HG03060 (cell line): ENCODE measurements at regions not wholly inside any gene's neighbourhood (a gene's known extent, or its start where the extent isn't known, plus 50 kb on each side); places are given as distances from the start of the nearest gene placed in this dataset.

Experiments
- ATAC-seq: cut with Tn5 transposase; IDR thresholded peaks from one replicate; pipeline ENCODE4 v1.9.1; 2021; ENCODE audit warnings: low read depth, moderate number of reproducible peaks; ENCODE audit not compliant: unreplicated experiment

DNA sequence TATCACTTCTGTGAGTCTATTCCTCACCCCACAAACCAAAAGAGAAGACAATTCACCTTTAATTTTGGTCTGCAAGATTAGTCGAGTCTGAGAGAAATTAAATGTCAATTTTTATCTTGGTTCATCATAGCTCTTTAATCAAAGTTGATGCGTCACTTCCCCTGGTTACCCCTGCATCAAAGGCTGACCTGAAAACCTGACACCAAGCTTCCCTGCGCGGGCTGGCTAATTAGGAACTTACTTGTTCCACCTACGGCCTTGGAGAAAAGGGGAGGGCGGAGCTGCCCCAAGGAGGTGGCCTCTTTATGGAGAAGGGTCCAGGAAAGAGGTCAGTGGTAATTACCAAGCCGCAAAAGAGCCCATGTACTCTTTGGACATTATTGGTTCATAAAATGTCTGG, 218.4 kb downstream of the ARRDC4 start:
- ATAC-seq = no peak

- no peak for ATAC-seq
Measured at GRCh38 chr15:98187549-98187948, 227.0 kb downstream of the ARRDC4 start.

DNA sequence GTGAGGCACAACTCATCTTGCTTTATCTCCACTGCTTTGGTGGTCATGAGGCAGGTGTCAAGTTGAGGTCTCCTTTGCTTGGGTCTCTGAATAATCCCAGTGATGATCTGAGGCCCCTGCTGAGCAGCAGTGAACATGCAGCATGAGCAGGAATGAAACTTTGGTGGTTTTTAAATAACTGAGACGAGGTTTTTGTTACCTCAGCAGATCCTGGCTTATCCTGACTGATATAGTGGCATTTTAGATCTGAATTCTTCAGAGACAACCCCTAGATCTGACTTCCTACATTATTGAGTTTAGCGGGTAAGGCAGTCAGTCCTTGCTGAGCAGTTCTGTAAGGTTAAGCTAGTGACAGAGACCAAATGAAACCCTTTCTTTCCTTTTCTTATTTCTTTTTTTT, 230.4 kb downstream of the ARRDC4 start:
- ATAC-seq = no peak

- no peak for ATAC-seq
Measured at GRCh38 chr15:98195796-98196195, 235.3 kb downstream of the ARRDC4 start.

DNA sequence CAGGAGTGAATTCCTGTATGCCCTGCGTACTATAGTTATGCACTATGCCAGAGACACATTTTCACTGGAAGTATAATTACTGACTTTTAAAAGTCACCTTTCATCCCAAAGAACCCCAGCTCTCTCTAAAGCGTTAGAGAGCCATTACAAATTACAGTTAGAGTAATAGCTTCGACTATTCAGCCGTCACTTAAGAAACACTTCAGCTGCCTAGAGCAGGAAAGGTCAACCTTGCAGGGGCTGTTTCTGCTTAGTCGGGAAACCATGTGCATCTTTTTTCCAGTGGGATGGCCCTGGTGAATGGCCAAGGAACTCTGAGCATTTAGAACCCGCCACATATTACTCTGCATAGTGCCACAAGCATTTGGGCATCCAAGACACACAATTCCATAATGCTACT, 235.9 kb downstream of the ARRDC4 start:
- ATAC-seq = no peak

DNA sequence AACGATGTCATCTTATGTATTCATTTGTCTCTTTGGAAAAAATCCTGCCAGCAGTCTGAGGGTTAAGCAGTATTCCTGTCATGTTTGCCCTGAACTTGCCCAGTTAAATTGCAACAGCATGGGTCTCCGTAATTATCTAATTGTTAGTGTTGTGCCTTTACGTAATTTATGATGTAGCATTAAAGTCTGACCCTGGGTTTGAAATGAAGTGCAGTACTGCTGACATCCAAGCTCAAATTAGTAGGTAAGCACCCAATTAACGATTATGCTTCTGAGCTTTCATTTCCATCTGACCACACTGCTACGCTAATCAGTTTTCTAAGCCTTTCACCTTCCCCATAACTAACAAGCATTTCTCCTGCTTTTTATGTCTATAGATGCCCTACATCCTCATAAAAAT, 241.8 kb downstream of the ARRDC4 start:
- ATAC-seq = no peak

GRCh38 chr15:98203872-98204660, 243.6 kb downstream of the ARRDC4 start:
- no peak for ATAC-seq

- no peak for ATAC-seq
Measured at GRCh38 chr15:98207928-98208327, 247.4 kb downstream of the ARRDC4 start.

DNA sequence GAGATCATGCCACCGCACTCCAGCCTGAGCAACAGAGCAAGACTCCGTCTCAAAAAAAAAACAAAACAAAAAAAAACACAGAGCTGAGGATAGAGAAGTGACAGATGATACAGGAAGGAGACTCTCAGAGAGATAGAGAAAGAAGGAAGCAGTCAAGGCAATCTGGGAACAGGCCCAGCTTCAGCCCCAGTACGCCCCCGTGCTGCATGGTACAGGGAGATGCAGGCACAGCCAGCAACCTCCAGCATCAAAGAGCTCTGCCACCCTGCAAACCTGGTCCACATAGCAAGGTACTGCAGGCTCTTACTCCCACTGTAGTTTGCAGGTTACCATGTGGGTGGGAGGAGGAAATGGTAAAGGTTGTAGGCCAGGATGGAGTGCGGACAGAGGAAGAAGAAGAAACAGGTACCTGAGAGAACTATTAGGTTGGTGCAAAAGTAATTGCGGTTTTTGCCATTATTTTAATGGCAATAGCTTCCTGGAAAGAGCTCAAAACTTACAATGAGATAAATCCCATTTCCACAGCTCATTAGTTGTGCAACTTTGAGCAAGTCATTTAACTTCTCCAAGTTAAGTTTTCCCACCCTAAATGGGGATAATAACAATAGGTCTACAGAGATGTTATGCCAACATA, 253.0 kb downstream of the ARRDC4 start:
- ATAC-seq = no peak

- ATAC-seq = no peak
Measured at GRCh38 chr15:98216166-98216565, 255.7 kb downstream of the ARRDC4 start.

GRCh38 chr15:98217356-98217755, 256.9 kb downstream of the ARRDC4 start:
- ATAC-seq = no peak

DNA sequence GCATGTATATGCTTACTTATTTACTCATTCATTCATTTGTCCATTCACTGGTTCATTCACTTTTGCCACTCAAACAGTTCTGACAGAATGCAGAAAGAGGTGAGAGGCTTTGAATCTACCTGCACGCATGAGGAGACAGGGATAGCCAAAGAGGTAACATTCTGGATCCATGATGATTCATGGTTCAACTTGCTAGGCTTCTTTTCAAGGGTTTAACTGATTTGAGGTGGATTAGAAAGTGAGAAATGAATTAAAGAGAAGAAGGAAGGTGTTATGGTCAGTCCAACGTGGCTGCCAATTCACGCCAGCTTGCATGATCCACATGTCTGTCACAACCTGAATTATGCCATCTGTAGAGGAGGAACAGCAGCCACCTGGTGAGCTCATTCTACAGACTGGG, 260.6 kb downstream of the ARRDC4 start:
- no peak for ATAC-seq

DNA sequence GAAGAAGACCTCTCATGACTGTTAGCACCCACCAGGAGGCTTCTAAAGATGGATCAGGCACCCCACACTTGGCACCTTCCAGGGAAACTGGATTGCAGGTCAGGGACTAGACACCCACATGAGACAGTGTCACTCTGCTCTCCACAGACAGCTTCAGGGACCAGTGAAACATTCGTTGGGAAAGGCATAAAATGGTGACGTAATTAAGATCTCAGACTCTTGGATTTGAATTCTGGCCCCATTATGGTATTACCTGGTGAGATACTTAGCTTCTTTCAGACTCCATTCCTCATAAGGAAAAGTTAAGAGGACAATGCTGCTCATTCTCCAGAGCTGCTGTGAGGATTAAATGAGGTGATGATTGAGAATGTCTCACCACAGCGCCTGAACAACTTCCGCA, 261.1 kb downstream of the ARRDC4 start:
- ATAC-seq = no peak

DNA sequence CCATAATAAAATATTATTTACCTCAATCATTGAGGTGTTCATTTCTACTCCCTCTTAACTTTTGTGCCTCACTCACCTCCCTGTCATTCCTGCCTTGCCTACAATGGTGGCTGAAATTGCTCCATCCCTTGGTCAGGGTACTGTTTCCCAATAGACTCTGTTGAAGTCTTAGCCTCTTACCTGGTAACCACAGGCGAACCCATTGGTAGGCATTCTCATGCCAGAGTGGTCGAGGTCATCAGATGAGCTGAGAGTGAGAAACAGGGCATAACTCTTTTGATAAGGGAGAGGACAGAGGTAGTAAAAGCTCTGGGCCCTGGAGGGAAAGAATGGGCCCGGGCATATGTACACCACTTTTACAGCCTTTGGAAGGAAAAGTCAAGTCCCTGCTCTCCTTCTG, 265.6 kb downstream of the ARRDC4 start:
- no peak for ATAC-seq

DNA sequence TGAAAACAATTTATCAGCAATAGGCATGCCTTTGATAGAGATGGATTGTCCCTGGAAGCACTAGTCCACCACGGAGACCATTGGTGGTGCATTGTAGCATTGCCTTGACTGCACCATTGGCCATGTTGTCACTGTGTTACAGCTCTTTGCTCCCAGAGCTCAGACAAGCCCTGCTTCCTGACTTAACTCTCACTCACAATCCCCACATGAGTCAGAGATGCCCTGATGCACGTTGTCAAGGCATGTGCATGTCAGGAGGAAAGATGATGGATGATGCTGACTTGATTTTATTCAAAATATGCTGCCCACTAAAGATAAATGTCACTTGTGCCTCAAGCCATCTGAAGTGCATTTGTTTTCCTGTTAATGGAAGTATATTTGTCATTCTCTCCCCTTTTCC, 266.1 kb downstream of the ARRDC4 start:
- ATAC-seq = no peak

- no peak for ATAC-seq
Measured at GRCh38 chr15:98228846-98229245, 268.3 kb downstream of the ARRDC4 start.

- ATAC-seq = no peak
Measured at GRCh38 chr15:98230975-98231374, 270.5 kb downstream of the ARRDC4 start.

DNA sequence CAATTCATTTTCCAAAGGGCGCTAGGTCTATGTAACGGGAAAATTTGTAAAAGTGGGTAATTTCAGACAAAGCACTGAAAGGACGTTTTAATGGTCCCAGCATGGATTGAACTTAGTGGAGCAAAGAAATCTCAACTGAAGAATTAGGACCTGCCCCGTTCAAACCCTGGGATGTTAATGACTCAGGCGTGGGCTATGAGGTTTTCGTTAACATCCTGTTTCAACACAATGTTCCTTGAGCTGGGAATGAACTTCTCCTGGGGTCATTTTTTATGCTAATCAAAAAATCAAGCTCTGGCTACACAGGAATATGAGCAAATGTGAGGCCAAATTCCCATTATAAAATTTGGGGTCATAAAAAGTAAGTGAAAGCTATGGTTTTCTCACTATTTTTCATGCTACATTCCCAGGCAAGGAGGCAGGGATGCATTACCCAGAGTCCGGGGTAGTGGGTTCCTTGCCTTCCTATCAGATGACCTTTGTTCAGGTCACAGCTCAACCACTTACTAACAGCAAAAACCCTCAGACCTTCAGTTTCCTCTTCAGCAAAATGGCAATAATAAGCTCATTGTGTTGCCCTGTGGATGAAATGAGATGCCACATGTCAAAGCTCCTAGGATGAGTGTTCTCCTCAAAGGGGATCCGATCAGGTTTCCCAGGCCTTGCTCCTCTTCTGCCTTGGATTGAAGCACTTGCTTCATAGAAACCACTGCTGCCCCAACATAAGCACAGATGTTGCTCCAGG, 271.4 kb downstream of the ARRDC4 start:
- no peak for ATAC-seq

GRCh38 chr15:98232761-98233160, 272.3 kb downstream of the ARRDC4 start:
- ATAC-seq = no peak

- ATAC-seq = no peak
Measured at GRCh38 chr15:98233873-98234272, 273.4 kb downstream of the ARRDC4 start.

- ATAC-seq = no peak
Measured at GRCh38 chr15:98240303-98240702, 279.8 kb downstream of the ARRDC4 start.
